ENCODE measurements at regions not wholly inside any gene's neighbourhood (a gene's known extent, or its start where the extent isn't known, plus 50 kb on each side); places are given as distances from the start of the nearest gene placed in this dataset.

DNA sequence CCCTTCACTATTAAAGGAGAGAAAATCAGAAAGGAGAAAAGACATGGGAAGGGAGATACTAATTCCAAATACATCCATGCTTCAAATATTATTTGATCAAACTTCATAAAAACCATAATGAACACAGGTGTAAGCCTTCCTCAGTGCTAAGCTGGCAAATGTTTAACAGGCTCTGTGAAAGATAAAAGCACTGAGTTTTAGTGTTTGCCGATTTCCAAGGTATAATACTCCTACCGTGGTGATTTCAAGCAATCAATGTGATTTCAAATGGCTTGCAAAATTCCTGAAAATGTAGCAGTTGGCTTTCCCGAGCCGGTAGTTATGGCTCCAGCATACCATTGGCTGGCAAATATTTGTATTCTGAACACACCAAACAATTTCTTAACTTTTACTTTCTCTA is 732.3 kb upstream of the GOLIM4 start:
- Mint-ChIP-seq H3K4me1 (peaks cover 28% of the 10 kb centered on the region), H3K4me3 (no peak overlapping the region), H3K27me3 (ENCODE audit: insufficient read depth, low read depth, poor library complexity) (no peaks in the 10 kb centered on the region), H3K27ac (peak overlapping the region; percentile 90), H3K9me3 (no peaks in the 10 kb centered on the region; the same call in 2 of the 3 replicates), H3K36me3 (ENCODE audit: low read depth) (peaks cover 10% of the 10 kb centered on the region; the same call in 2 of the 3 replicates)
- Histone ChIP-seq H3K27ac (ENCODE audit: low read depth) (peak overlapping the region; percentile 75), H3K9me2 (ENCODE audit: insufficient read depth) (no peaks in the 10 kb centered on the region), H3K4me2 (peak overlapping the region; percentile 47), H3F3A (replicated peaks; ENCODE audit: low read depth) (no peaks in the 10 kb centered on the region), H4K20me1 (replicated peaks; ENCODE audit: insufficient read depth) (no peaks in the 10 kb centered on the region), H3K36me3 (ENCODE audit: insufficient read depth) (no peaks in the 10 kb centered on the region), H3K79me2 (replicated peaks; ENCODE audit: insufficient read depth) (no peaks in the 10 kb centered on the region), H2AFZ (no peak overlapping the region), H3K4me3 (no peak overlapping the region), H3K4me1 (ENCODE audit: insufficient read depth) (peaks cover 41% of the 10 kb centered on the region), H3K27me3 (ENCODE audit: insufficient read depth) (no peaks in the 10 kb centered on the region)
- ATAC-seq = no peak
- no peak for TF ChIP-seq EZH2 (IDR thresholded peaks at IDR 0.05; ENCODE audit: low read depth, unreplicated experiment)
- TF ChIP-seq EZH2phosphoT487 (IDR thresholded peaks at IDR 0.05; ENCODE audit: unreplicated experiment) = no peak
- no peak for DNase-seq (ENCODE audit: low spot score)

DNA sequence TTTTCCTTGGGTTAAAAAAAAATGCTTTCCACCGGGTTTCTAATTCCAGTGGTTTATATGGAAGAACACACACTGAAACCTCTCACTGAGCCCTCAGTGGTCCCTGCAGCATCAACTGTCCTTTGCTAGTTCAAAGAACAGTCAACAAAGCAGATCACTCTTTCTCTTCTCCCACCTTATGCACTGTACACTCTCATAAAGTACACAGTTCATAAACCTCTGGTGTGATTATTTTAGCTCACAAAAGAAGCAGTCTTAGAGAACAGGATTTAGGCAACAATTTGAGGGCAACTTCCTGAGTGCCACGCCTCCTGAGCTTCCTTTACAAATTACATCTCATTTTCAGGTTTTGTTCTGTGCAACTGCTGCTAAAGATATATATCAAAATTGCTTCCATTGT is 728.4 kb upstream of the GOLIM4 start:
- Histone ChIP-seq H3K4me3 (no peak overlapping the region), H3K9me2 (ENCODE audit: insufficient read depth) (no peaks in the 10 kb centered on the region), H3K4me2 (no peak overlapping the region), H3K4me1 (ENCODE audit: insufficient read depth) (peaks cover 35% of the 10 kb centered on the region), H4K20me1 (replicated peaks; ENCODE audit: insufficient read depth) (no peaks in the 10 kb centered on the region), H3K36me3 (ENCODE audit: insufficient read depth) (no peaks in the 10 kb centered on the region), H2AFZ (no peak overlapping the region), H3F3A (replicated peaks; ENCODE audit: low read depth) (no peaks in the 10 kb centered on the region), H3K79me2 (replicated peaks; ENCODE audit: insufficient read depth) (no peaks in the 10 kb centered on the region), H3K27ac (ENCODE audit: low read depth) (no peak overlapping the region), H3K27me3 (ENCODE audit: insufficient read depth) (no peaks in the 10 kb centered on the region)
- Mint-ChIP-seq H3K4me1 (peaks cover 22% of the 10 kb centered on the region), H3K27me3 (ENCODE audit: insufficient read depth, low read depth, poor library complexity) (no peaks in the 10 kb centered on the region), H3K27ac (0 out of 2 replicates have a peak overlapping the region, but pooled peaks have one; percentile 58), H3K4me3 (no peak overlapping the region), H3K9me3 (no peaks in the 10 kb centered on the region), H3K36me3 (ENCODE audit: low read depth) (no peaks in the 10 kb centered on the region)
- ATAC-seq (no peak), DNase-seq (ENCODE audit: low spot score) (no peak)
- no peak for TF ChIP-seq CREB1 (CRISPR knock-in tag; IDR thresholded peaks at IDR 0.05; ENCODE audit: low read depth)
- TF ChIP-seq, protein P1, sequence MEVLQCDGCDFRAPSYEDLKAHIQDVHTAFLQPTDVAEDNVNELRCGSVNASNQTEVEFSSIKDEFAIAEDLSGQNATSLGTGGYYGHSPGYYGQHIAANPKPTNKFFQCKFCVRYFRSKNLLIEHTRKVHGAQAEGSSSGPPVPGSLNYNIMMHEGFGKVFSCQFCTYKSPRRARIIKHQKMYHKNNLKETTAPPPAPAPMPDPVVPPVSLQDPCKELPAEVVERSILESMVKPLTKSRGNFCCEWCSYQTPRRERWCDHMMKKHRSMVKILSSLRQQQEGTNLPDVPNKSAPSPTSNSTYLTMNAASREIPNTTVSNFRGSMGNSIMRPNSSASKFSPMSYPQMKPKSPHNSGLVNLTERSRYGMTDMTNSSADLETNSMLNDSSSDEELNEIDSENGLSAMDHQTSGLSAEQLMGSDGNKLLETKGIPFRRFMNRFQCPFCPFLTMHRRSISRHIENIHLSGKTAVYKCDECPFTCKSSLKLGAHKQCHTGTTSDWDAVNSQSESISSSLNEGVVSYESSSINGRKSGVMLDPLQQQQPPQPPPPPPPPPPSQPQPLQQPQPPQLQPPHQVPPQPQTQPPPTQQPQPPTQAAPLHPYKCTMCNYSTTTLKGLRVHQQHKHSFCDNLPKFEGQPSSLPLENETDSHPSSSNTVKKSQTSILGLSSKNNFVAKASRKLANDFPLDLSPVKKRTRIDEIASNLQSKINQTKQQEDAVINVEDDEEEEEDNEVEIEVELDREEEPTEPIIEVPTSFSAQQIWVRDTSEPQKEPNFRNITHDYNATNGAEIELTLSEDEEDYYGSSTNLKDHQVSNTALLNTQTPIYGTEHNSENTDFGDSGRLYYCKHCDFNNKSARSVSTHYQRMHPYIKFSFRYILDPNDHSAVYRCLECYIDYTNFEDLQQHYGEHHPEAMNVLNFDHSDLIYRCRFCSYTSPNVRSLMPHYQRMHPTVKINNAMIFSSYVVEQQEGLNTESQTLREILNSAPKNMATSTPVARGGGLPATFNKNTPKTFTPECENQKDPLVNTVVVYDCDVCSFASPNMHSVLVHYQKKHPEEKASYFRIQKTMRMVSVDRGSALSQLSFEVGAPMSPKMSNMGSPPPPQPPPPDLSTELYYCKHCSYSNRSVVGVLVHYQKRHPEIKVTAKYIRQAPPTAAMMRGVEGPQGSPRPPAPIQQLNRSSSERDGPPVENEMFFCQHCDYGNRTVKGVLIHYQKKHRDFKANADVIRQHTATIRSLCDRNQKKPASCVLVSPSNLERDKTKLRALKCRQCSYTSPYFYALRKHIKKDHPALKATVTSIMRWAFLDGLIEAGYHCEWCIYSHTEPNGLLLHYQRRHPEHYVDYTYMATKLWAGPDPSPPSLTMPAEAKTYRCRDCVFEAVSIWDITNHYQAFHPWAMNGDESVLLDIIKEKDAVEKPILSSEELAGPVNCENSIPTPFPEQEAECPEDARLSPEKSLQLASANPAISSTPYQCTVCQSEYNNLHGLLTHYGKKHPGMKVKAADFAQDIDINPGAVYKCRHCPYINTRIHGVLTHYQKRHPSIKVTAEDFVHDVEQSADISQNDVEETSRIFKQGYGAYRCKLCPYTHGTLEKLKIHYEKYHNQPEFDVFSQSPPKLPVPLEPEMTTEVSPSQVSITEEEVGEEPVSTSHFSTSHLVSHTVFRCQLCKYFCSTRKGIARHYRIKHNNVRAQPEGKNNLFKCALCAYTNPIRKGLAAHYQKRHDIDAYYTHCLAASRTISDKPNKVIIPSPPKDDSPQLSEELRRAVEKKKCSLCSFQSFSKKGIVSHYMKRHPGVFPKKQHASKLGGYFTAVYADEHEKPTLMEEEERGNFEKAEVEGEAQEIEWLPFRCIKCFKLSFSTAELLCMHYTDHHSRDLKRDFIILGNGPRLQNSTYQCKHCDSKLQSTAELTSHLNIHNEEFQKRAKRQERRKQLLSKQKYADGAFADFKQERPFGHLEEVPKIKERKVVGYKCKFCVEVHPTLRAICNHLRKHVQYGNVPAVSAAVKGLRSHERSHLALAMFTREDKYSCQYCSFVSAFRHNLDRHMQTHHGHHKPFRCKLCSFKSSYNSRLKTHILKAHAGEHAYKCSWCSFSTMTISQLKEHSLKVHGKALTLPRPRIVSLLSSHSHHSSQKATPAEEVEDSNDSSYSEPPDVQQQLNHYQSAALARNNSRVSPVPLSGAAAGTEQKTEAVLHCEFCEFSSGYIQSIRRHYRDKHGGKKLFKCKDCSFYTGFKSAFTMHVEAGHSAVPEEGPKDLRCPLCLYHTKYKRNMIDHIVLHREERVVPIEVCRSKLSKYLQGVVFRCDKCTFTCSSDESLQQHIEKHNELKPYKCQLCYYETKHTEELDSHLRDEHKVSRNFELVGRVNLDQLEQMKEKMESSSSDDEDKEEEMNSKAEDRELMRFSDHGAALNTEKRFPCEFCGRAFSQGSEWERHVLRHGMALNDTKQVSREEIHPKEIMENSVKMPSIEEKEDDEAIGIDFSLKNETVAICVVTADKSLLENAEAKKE (CRISPR knock-in tag; IDR thresholded peaks at IDR 0.05) = no peak
- TF ChIP-seq POLR2AphosphoS5 (IDR thresholded peaks at IDR 0.05; ENCODE audit: low read depth) = no peak
- TF ChIP-seq, protein P2, sequence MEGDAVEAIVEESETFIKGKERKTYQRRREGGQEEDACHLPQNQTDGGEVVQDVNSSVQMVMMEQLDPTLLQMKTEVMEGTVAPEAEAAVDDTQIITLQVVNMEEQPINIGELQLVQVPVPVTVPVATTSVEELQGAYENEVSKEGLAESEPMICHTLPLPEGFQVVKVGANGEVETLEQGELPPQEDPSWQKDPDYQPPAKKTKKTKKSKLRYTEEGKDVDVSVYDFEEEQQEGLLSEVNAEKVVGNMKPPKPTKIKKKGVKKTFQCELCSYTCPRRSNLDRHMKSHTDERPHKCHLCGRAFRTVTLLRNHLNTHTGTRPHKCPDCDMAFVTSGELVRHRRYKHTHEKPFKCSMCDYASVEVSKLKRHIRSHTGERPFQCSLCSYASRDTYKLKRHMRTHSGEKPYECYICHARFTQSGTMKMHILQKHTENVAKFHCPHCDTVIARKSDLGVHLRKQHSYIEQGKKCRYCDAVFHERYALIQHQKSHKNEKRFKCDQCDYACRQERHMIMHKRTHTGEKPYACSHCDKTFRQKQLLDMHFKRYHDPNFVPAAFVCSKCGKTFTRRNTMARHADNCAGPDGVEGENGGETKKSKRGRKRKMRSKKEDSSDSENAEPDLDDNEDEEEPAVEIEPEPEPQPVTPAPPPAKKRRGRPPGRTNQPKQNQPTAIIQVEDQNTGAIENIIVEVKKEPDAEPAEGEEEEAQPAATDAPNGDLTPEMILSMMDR (conservative IDR thresholded peaks at IDR 0.05; ENCODE audit: low read depth in 2 of 2) = no peak
- TF ChIP-seq STAT1 (IDR thresholded peaks at IDR 0.05; ENCODE audit: unreplicated experiment) = no peak
- no peak for TF ChIP-seq NANOG (IDR thresholded peaks at IDR 0.05; ENCODE audit: borderline replicate concordance)
- no peak for TF ChIP-seq EZH2phosphoT487 (IDR thresholded peaks at IDR 0.05; ENCODE audit: unreplicated experiment)
- TF ChIP-seq, protein P3, sequence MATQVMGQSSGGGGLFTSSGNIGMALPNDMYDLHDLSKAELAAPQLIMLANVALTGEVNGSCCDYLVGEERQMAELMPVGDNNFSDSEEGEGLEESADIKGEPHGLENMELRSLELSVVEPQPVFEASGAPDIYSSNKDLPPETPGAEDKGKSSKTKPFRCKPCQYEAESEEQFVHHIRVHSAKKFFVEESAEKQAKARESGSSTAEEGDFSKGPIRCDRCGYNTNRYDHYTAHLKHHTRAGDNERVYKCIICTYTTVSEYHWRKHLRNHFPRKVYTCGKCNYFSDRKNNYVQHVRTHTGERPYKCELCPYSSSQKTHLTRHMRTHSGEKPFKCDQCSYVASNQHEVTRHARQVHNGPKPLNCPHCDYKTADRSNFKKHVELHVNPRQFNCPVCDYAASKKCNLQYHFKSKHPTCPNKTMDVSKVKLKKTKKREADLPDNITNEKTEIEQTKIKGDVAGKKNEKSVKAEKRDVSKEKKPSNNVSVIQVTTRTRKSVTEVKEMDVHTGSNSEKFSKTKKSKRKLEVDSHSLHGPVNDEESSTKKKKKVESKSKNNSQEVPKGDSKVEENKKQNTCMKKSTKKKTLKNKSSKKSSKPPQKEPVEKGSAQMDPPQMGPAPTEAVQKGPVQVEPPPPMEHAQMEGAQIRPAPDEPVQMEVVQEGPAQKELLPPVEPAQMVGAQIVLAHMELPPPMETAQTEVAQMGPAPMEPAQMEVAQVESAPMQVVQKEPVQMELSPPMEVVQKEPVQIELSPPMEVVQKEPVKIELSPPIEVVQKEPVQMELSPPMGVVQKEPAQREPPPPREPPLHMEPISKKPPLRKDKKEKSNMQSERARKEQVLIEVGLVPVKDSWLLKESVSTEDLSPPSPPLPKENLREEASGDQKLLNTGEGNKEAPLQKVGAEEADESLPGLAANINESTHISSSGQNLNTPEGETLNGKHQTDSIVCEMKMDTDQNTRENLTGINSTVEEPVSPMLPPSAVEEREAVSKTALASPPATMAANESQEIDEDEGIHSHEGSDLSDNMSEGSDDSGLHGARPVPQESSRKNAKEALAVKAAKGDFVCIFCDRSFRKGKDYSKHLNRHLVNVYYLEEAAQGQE (IDR thresholded peaks at IDR 0.05; ENCODE audit: unreplicated experiment) = no peak
- no peak for TF ChIP-seq JUNB (IDR thresholded peaks at IDR 0.05; ENCODE audit: unreplicated experiment)
- no peak for TF ChIP-seq ZNF114 (CRISPR knock-in tag; IDR thresholded peaks at IDR 0.05)
- TF ChIP-seq EZH2 (IDR thresholded peaks at IDR 0.05; ENCODE audit: low read depth, unreplicated experiment) = no peak

Data from GM23338 (cell line).